NB4 (cell line): ENCODE measurements at regions not wholly inside any gene's neighbourhood (a gene's known extent, or its start where the extent isn't known, plus 50 kb on each side); places are given as distances from the start of the nearest gene placed in this dataset.

ENCODE experiments used
- CTCF ChIP-seq: IDR thresholded peaks from one replicate; pipeline ENCODE4 v1.5.1; 2012; ENCODE audit warnings: low read depth, low read length
- MYC ChIP-seq: IDR thresholded peaks from 2 replicates; pipeline ENCODE4 v1.6.1; 2011; ENCODE audit warnings: low read depth, low read length
- POLR2A ChIP-seq: IDR thresholded peaks from 2 replicates; pipeline ENCODE4 v1.6.1; 2011; ENCODE audit warnings: mild to moderate bottlenecking; ENCODE audit not compliant: insufficient read length; ENCODE audit errors: extremely low read depth
- TF ChIP-seq, protein P1 (sequence below): IDR thresholded peaks from 2 replicates; pipeline ENCODE4 v1.6.1; 2011; ENCODE audit warnings: low read depth, low read length

- TF ChIP-seq CTCF: no peak
- no peak for TF ChIP-seq POLR2A
- TF ChIP-seq, protein P1, sequence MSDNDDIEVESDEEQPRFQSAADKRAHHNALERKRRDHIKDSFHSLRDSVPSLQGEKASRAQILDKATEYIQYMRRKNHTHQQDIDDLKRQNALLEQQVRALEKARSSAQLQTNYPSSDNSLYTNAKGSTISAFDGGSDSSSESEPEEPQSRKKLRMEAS: no peak
- no peak for TF ChIP-seq MYC
Measured at GRCh38 chr3:4083225-4084015, 219.7 kb upstream of the SETMAR start.
